ENCODE measurements at regions not wholly inside any gene's neighbourhood (a gene's known extent, or its start where the extent isn't known, plus 50 kb on each side); places are given as distances from the start of the nearest gene placed in this dataset.

GRCh38 chr1:228833911-228834688 lies 98.8 kb downstream of the RHOU start:
- TF ChIP-seq POLR2A (IDR thresholded peaks at IDR 0.05): no peak
- no peak for TF ChIP-seq CTCF (IDR thresholded peaks at IDR 0.05)
